ENCODE measurements at regions not wholly inside any gene's neighbourhood (a gene's known extent, or its start where the extent isn't known, plus 50 kb on each side); places are given as distances from the start of the nearest gene placed in this dataset.
A peak's percentile ranks its signal among the peaks of the same experiment; 100 is the strongest.
"Not testable (repeated sequence)": the region's sequence is repeated elsewhere in the genome, so short reads cannot be mapped to it uniquely, and the experiment has no call there.

GRCh38 chr20:47980336-47981177 lies 195.3 kb upstream of the SULF2 start:
- no peak overlapping the region for H3K4me3 Mint-ChIP-seq
- H3K27ac Mint-ChIP-seq, result no peak overlapping the region
- peaks cover 5 to 15% (median 8%) of the 10 kb centered on the region in 3 donors for H3K4me1 Mint-ChIP-seq
- H3K9me3 Mint-ChIP-seq, result peaks cover 0 to 4% (median 0%) of the 10 kb centered on the region in 3 donors
- no peaks in the 10 kb centered on the region for H3K36me3 Mint-ChIP-seq
- peaks cover 6% of the 10 kb centered on the region for H3K27me3 Mint-ChIP-seq

DNA sequence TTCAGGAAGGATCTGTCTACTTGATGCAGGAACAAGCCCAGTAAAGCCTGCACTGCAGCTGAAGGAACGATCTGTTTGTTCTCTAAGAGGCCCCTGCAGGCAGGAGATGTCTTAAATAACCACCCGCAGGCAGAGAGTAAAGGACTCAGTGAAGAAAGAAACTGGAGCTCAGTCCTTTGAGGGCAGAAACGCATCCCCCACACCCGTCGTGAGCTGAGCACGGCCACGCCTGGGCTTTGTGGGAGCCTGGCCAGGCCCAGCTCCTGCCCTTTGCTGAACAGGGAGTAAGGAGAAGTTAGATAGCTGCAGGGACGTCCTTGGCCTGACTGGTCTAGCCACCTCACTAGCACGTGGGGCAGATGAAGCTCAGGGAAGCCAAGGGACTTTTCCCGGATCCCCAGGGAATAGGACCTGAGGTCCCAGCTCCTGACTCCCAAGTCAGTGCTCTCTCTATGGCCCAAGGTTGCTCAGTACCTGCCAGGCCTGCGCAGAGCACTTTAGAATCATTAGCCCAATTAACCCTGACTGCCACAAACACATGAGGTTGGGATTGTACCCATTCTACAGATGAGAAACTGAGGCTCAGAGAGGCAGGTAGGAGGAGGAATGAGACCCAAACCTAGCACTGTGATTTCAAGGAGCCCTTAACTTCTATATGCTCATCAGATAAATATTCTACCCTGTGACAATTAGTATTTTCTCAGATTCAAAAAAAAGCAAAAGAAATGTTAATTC lies 194.2 kb upstream of the SULF2 start:
- H3K27ac Mint-ChIP-seq, H3K4me3 Mint-ChIP-seq, H3K9me3 Mint-ChIP-seq, H3K36me3 Mint-ChIP-seq, H3K27me3 Mint-ChIP-seq: not testable (repeated sequence)
- H3K4me1 Mint-ChIP-seq, result peaks cover 9 to 19% (median 10%) of the 10 kb centered on the region in 3 donors

GRCh38 chr20:47978428-47979120 lies 193.3 kb upstream of the SULF2 start:
- not testable (repeated sequence) for H3K4me3 Mint-ChIP-seq
- H3K4me1 Mint-ChIP-seq, result peaks cover 9 to 18% (median 10%) of the 10 kb centered on the region in 3 donors

GRCh38 chr20:47977789-47978252 lies 192.5 kb upstream of the SULF2 start:
- H3K9me3 Mint-ChIP-seq, H3K27me3 Mint-ChIP-seq, H3K36me3 Mint-ChIP-seq: not testable (repeated sequence)
- Mint-ChIP-seq H3K4me3 (peak overlapping the region in 1 of 4 donors; percentile 39), H3K4me1 (peaks cover 4 to 16% (median 9%) of the 10 kb centered on the region in 3 donors), H3K27ac (peak overlapping the region in 1 of 3 donors; percentile 69)

More at GRCh38 chr20:47978428-47979120, 193.3 kb upstream of the SULF2 start:
- H3K27me3 Mint-ChIP-seq, H3K9me3 Mint-ChIP-seq, H3K27ac Mint-ChIP-seq, H3K36me3 Mint-ChIP-seq: not testable (repeated sequence)

DNA sequence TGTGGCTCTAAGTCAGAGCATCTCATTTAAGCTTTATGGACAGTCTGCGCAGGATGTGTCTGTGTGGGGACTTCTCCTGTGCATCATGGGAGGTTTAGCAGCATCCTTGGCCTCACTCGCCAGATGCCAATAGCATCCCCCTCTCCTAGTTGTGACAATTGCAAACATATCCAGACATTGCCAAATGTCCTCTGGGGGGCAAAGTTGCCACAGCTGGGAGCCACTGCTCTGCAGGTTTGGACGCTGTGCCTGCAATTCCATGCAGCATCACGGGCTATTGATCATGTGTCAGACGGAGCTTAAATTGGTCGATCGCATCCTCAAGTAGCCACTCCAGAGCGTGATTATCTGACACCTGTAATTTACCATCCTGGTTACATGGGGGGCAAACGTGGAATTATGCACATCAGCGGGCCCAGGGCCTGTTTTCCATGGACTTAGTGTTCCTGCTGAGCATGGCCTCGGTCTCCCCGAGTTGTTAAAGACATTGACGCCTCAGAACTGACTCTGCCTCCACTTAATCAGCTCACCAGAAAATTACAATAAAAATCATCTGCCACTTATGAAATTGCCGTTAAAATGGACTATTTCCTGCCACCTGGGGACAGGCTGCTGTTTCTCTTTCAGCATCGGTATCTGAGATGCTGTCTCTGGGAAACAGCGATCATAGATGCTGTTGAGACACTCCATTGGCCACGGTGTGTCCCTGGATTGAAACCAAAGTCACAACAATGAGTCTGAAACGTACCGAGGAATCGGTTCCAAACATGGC lies 191.9 kb upstream of the SULF2 start:
- peak overlapping the region in 1 of 3 donors; percentile 69 for H3K27ac Mint-ChIP-seq
- H3K9me3 Mint-ChIP-seq, H3K36me3 Mint-ChIP-seq: not testable (repeated sequence)
- peak overlapping the region in 1 of 4 donors; percentile 39 for H3K4me3 Mint-ChIP-seq
- H3K27me3 Mint-ChIP-seq, result peaks cover 12% of the 10 kb centered on the region
- peaks cover 4 to 12% (median 9%) of the 10 kb centered on the region in 3 donors for H3K4me1 Mint-ChIP-seq

- peaks cover 9% of the 10 kb centered on the region for H3K27me3 Mint-ChIP-seq
- peaks cover 0 to 4% (median 3%) of the 10 kb centered on the region in 3 donors for H3K9me3 Mint-ChIP-seq
- no peaks in the 10 kb centered on the region for H3K36me3 Mint-ChIP-seq
- H3K27ac Mint-ChIP-seq, result no peak overlapping the region
- H3K4me3 Mint-ChIP-seq, result no peak overlapping the region
- peaks cover 4 to 12% (median 9%) of the 10 kb centered on the region in 3 donors for H3K4me1 Mint-ChIP-seq
Observed at GRCh38 chr20:47974234-47974878, 189.1 kb upstream of the SULF2 start.

DNA sequence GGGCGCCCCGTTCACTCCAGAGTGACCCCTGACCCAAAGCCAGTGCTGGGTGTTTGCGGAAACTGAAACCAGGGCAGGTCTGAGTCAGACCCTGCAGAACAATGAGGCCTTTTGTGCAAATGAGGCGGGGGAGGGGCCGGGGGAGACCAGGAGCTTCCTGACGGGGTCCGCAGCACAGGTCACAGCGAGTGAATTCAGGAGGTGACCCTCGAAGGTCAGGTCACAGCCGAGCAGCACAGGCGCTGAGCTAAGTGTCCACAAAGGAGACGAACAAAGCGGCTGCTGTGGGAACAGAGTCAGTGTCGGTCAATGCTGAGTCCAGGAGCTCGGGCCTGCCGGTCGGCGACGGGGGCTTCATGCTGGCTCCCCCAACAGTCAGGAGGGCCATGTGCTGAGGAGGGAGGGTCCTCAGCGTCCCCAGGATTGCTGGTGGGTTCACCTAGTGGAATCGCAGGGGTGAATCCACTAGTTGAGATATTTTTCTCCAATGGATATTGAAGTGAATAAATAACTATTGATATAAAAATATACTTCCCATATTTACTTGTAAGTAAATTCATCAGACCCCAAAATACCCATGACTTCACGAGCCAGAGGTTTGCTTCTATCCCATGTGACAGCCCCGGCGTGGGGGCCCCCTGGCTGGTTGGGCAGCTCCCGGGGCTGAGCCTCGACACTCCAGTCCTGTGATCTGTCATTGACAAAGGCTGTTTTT lies 188.4 kb upstream of the SULF2 start:
- no peak overlapping the region for H3K4me3 Mint-ChIP-seq

GRCh38 chr20:47972916-47973309 lies 187.6 kb upstream of the SULF2 start:
- peaks cover 9% of the 10 kb centered on the region for H3K27me3 Mint-ChIP-seq
- no peaks in the 10 kb centered on the region for H3K36me3 Mint-ChIP-seq
- peaks cover 0 to 4% (median 3%) of the 10 kb centered on the region in 3 donors for H3K9me3 Mint-ChIP-seq
- H3K4me3 Mint-ChIP-seq, result no peak overlapping the region
- no peak overlapping the region for H3K27ac Mint-ChIP-seq
- peaks cover 4 to 10% (median 5%) of the 10 kb centered on the region in 3 donors for H3K4me1 Mint-ChIP-seq

More for the DNA sequence above, 188.4 kb upstream of the SULF2 start:
- no peak overlapping the region for H3K27ac Mint-ChIP-seq
- H3K27me3 Mint-ChIP-seq, result peaks cover 9% of the 10 kb centered on the region
- no peaks in the 10 kb centered on the region for H3K36me3 Mint-ChIP-seq
- peaks cover 4 to 10% (median 5%) of the 10 kb centered on the region in 3 donors for H3K4me1 Mint-ChIP-seq
- H3K9me3 Mint-ChIP-seq, result peaks cover 0 to 4% (median 3%) of the 10 kb centered on the region in 3 donors

DNA sequence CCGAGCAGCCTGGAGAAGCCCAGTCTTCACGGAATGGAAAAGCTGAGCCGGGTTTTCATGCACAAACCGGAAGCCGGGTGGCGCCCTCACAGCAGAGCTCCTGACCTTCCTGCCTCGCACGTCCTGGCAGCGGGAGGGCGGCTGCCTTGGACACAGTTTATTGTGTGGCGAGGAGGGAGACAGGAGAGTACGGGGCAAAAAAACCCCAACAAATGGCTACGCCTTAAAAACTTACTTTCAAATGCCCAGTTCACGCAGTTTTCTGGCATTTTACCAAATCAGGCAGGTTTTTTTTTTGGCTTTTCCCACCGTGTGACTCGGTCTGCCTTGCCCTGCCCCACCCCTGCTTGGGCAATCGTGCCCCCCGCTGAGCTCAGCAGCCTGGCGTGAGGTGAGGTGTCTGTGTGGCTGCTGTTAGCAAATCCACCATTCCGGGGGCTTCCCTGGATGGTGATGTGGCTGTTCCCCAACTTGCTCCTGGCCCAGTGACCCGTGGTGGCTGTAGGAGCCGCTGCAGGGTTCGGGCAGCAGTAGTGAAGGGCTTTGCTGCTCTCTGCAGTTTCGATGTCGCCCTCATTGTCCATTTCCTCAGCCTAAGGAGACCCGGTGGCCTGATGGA lies 187.1 kb upstream of the SULF2 start:
- not testable (repeated sequence) for H3K4me3 Mint-ChIP-seq, H3K4me1 Mint-ChIP-seq, H3K36me3 Mint-ChIP-seq, H3K27me3 Mint-ChIP-seq, H3K9me3 Mint-ChIP-seq, H3K27ac Mint-ChIP-seq

DNA sequence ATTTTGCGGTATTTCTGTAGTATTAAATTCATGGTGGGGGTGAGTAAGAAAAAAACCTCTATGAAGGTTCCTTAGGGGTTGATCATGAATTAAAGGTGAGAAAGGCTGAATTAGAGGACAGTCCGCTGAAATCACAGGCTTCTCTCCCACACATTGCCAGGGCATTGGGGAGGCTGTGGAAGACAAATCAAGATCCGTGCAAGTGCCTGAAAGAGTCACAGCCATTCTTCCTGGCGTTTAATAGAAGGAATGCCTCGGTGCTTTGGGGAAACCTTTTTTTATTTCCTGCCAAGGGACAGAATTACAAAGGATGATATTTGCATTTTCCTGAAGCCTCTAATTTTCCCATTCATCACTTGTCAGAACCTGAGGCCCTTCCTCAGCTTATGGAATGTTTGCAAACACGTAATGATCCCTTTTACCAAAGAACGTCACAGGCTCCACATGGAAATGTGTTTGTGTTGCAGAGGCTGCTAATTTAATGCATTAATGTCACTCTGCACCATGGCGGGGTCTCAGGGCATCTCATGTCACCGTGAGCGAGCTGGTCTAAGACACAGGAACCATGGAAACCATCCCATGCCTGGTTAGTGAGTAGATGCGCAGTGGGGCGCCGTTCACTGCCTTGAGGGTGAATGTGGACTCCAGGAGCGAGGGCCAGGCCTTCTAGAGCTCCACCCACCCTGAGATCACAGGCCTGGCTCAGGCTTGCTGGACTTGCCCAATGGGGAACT lies 185.9 kb upstream of the SULF2 start:
- no peaks in the 10 kb centered on the region for H3K36me3 Mint-ChIP-seq
- peaks cover 0 to 4% (median 3%) of the 10 kb centered on the region in 3 donors for H3K9me3 Mint-ChIP-seq
- H3K4me1 Mint-ChIP-seq, result peaks cover 2 to 6% (median 5%) of the 10 kb centered on the region in 3 donors
- peaks cover 6% of the 10 kb centered on the region for H3K27me3 Mint-ChIP-seq
- H3K27ac Mint-ChIP-seq, result no peak overlapping the region
- no peak overlapping the region for H3K4me3 Mint-ChIP-seq

- Mint-ChIP-seq H3K27ac (no peak overlapping the region), H3K4me3 (no peak overlapping the region), H3K36me3 (no peaks in the 10 kb centered on the region), H3K9me3 (peaks cover 0 to 4% (median 2%) of the 10 kb centered on the region in 3 donors), H3K27me3 (peaks cover 6% of the 10 kb centered on the region), H3K4me1 (peaks cover 1 to 6% (median 3%) of the 10 kb centered on the region in 3 donors)
Observed at GRCh38 chr20:47970282-47970903, 185.1 kb upstream of the SULF2 start.

GRCh38 chr20:47969426-47969825 lies 184.1 kb upstream of the SULF2 start:
- no peak overlapping the region for H3K4me3 Mint-ChIP-seq
- no peak overlapping the region for H3K27ac Mint-ChIP-seq
- H3K36me3 Mint-ChIP-seq, result no peaks in the 10 kb centered on the region
- peaks cover 0 to 2% (median 0%) of the 10 kb centered on the region in 3 donors for H3K4me1 Mint-ChIP-seq
- peaks cover 0 to 4% (median 0%) of the 10 kb centered on the region in 3 donors for H3K9me3 Mint-ChIP-seq
- H3K27me3 Mint-ChIP-seq, result peaks cover 6% of the 10 kb centered on the region

All from IgD-negative memory B cell (primary cell).